HL-60 (cell line): ENCODE measurements at regions not wholly inside any gene's neighbourhood (a gene's known extent, or its start where the extent isn't known, plus 50 kb on each side); places are given as distances from the start of the nearest gene placed in this dataset.

Experiments used
- DNase-seq, 2 experiments: peaks; one replicate each; pipeline ENCODE4 v3.0.0-alpha.2; 2010 to 2020; ENCODE audit warnings: low read depth in 1 of 2, low spot score in 1 of 2
- H3K27ac ChIP-seq: fragments of 250-450 bp; sonication (Bioruptor Pico); replicated peaks from 2 replicates; pipeline ENCODE4 v1.5.1; 2020; ENCODE audit warnings: mild to moderate bottlenecking, moderate library complexity
- H3K27me3 ChIP-seq: fragments of 250-450 bp; sonication (Bioruptor Pico); 2 replicates; pipeline ENCODE4 v1.5.1; 2021; ENCODE audit warnings: mild to moderate bottlenecking, moderate library complexity; ENCODE audit not compliant: insufficient read depth, poor library complexity, severe bottlenecking
- H3K4me3 ChIP-seq: replicated peaks from 2 replicates; pipeline ENCODE4 v1.5.1; 2011; ENCODE audit warnings: mild to moderate bottlenecking, control low read depth, low read length; ENCODE audit not compliant: insufficient read depth
- GABPA ChIP-seq: IDR thresholded peaks from 2 replicates; pipeline ENCODE4 v1.6.1; 2012; ENCODE audit warnings: low read depth
- POLR2AphosphoS5 ChIP-seq: IDR thresholded peaks from 2 replicates; pipeline ENCODE4 v1.6.1; 2012; ENCODE audit warnings: low read depth
- SPI1 ChIP-seq: IDR thresholded peaks from 2 replicates; pipeline ENCODE4 v1.6.1; 2012; ENCODE audit warnings: low read depth, mild to moderate bottlenecking, borderline replicate concordance
- TF ChIP-seq, protein P1 (sequence below): IDR thresholded peaks from 2 replicates; pipeline ENCODE4 v1.6.1; 2012; ENCODE audit warnings: low read depth; ENCODE audit not compliant: insufficient replicate concordance
- TF ChIP-seq, protein P2 (sequence below): IDR thresholded peaks from one replicate; pipeline ENCODE4 v1.5.1; 2011; ENCODE audit warnings: low read length, control low read depth, inconsistent platforms; ENCODE audit not compliant: insufficient read depth

DNA sequence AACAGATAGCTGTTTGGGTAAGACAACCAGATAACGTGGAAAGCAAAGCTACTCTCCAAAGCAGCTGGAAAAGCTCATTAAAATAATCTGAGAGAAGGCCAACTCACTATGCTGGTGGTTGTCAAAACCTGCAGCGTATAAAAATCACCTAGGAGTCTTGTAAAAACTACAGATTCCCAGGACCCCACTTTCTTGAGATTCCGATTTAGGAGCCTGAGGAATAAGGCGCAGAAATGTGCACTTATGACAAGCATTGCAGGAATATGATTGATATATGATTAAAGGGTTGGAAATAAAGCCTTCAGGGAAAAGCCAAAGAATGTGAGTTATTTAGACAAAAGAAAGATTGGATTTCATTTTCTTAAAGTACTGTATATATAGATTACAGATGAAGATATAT lies 285.0 kb upstream of the PTGER4 start:
- no peak for DNase-seq
- TF ChIP-seq, protein P1, sequence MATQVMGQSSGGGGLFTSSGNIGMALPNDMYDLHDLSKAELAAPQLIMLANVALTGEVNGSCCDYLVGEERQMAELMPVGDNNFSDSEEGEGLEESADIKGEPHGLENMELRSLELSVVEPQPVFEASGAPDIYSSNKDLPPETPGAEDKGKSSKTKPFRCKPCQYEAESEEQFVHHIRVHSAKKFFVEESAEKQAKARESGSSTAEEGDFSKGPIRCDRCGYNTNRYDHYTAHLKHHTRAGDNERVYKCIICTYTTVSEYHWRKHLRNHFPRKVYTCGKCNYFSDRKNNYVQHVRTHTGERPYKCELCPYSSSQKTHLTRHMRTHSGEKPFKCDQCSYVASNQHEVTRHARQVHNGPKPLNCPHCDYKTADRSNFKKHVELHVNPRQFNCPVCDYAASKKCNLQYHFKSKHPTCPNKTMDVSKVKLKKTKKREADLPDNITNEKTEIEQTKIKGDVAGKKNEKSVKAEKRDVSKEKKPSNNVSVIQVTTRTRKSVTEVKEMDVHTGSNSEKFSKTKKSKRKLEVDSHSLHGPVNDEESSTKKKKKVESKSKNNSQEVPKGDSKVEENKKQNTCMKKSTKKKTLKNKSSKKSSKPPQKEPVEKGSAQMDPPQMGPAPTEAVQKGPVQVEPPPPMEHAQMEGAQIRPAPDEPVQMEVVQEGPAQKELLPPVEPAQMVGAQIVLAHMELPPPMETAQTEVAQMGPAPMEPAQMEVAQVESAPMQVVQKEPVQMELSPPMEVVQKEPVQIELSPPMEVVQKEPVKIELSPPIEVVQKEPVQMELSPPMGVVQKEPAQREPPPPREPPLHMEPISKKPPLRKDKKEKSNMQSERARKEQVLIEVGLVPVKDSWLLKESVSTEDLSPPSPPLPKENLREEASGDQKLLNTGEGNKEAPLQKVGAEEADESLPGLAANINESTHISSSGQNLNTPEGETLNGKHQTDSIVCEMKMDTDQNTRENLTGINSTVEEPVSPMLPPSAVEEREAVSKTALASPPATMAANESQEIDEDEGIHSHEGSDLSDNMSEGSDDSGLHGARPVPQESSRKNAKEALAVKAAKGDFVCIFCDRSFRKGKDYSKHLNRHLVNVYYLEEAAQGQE, result no peak
- TF ChIP-seq, protein P2, sequence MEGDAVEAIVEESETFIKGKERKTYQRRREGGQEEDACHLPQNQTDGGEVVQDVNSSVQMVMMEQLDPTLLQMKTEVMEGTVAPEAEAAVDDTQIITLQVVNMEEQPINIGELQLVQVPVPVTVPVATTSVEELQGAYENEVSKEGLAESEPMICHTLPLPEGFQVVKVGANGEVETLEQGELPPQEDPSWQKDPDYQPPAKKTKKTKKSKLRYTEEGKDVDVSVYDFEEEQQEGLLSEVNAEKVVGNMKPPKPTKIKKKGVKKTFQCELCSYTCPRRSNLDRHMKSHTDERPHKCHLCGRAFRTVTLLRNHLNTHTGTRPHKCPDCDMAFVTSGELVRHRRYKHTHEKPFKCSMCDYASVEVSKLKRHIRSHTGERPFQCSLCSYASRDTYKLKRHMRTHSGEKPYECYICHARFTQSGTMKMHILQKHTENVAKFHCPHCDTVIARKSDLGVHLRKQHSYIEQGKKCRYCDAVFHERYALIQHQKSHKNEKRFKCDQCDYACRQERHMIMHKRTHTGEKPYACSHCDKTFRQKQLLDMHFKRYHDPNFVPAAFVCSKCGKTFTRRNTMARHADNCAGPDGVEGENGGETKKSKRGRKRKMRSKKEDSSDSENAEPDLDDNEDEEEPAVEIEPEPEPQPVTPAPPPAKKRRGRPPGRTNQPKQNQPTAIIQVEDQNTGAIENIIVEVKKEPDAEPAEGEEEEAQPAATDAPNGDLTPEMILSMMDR, result no peak
- TF ChIP-seq POLR2AphosphoS5 (no peak), GABPA (no peak), SPI1 (no peak)
- Histone ChIP-seq H3K4me3 (no peak overlapping the region), H3K27ac (no peak overlapping the region), H3K27me3 (no peaks in the 10 kb centered on the region)

DNA sequence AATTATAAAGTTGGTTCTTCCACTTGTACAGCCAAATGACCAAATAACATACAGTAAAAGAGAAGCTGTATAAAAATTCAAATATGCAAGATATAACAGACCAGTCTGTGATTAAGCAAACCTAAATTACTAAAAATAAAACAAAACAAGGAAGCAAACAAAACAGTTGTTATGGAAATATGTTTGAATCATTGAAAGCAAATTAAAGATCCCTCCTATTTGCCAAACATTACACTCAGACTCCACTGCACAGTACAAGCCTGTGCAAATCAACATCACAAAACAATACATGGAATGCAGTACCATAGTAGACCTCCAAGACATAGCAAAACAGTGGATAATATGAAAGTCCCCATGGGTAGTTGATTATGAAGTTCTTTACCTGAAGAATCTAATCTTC lies 288.1 kb upstream of the PTGER4 start:
- DNase-seq, result no peak
- Histone ChIP-seq H3K4me3 (no peak overlapping the region), H3K27me3 (no peaks in the 10 kb centered on the region), H3K27ac (no peak overlapping the region)
- TF ChIP-seq, protein P2, result no peak
- TF ChIP-seq SPI1, result no peak

DNA sequence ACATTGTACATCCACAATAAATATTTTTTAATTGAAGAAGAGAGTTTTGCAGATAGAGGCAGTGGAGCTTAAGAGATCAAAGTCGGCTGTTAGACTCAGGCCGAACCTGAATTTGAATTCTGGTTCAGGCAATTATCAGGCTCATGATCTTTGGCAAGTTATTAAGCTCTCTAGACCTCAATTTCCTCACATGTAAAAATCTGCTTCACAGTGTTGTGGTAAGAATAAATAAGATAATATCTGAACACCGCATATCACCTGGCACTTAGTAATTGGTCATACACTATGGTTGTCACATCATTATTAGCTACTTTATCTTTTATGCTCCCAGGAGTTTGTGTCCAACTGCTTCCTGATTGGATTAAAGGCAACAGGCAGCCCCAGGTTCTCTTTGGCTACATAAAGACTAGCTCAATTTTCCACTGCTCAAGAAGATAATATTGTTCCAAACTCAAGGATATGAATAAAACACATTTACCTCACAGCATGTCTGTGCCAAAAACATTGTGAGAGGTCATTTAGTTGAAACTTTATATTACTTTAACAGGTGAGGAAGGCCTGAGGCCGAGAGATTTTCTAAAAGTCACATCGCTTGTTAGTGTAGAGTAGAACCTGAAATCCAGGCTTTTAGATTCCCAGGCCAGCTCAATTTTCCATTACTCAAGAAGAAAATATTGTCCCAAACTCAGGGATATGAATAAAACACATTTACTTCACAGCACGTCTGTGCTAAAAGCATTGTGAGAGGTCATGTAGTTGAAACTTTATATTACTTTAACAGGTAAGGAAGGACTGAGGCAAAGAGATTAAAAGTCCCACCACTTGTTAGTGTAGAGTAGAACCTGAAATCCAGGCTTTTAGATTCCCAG lies 289.2 kb upstream of the PTGER4 start:
- Histone ChIP-seq H3K27me3 (no peaks in the 10 kb centered on the region), H3K4me3 (no peak overlapping the region), H3K27ac (no peak overlapping the region)
- DNase-seq, result no peak
- TF ChIP-seq SPI1 (no peak), POLR2AphosphoS5 (no peak), GABPA (no peak)
- TF ChIP-seq, protein P1, result no peak
- TF ChIP-seq, protein P2, result no peak
